Caco-2 (cell line): ENCODE measurements at regions not wholly inside any gene's neighbourhood (a gene's known extent, or its start where the extent isn't known, plus 50 kb on each side); places are given as distances from the start of the nearest gene placed in this dataset.

ENCODE experiments used
- BruUV-seq: library from RNA; stranded (reverse); fragments of 400-500 nt; replicated peaks from 2 replicates; lab custom pipeline; 2021; lab: Mats Ljungman, UMichigan
- CTCF ChIA-PET: fragments of 300-600 bp; sonication (Branson Sonifier 250); formaldehyde crosslinking; loops from one replicate; lab custom pipeline; 2022; ENCODE audit warnings: antibody characterized with exemption; lab: Charles Lee
- POLR2A ChIA-PET: fragments of 300-600 bp; sonication (Branson Sonifier 250); formaldehyde crosslinking; loops from one replicate; lab custom pipeline; 2022; ENCODE audit warnings: antibody characterized with exemption; lab: Charles Lee
- DNase-seq, 2 experiments: peaks; one replicate each; pipeline versions ENCODE4 v3.0.0 to v3.0.0-alpha.2; 2020 to 2022
- H3K27me3 ChIP-seq: replicated peaks from 2 replicates; pipeline ENCODE4 v1.6.0; 2011; ENCODE audit warnings: low read length; ENCODE audit not compliant: control insufficient read depth, insufficient read depth
- H3K36me3 ChIP-seq: 2 replicates; pipeline ENCODE4 v1.5.1; 2011; ENCODE audit warnings: low read length; ENCODE audit not compliant: control insufficient read depth, insufficient read depth
- H3K4me1 ChIP-seq: fragments of 250-450 bp; sonication (Bioruptor Pico); 2 replicates; pipeline ENCODE4 v1.5.1; 2020; ENCODE audit warnings: mild to moderate bottlenecking
- H3K4me3 ChIP-seq: 2 replicates; pipeline ENCODE4 v1.5.1; 2011; ENCODE audit warnings: low read depth, mild to moderate bottlenecking, control low read depth, low read length
- H3K9me3 ChIP-seq: fragments of 250-450 bp; sonication (Bioruptor Pico); 2 replicates; pipeline ENCODE4 v1.5.1; 2020; ENCODE audit warnings: mild to moderate bottlenecking, moderate library complexity
- H3K27ac Mint-ChIP-seq: one replicate; pipeline ENCODE4 v1.8.0; 2022; ENCODE audit warnings: mixed read lengths; ENCODE audit not compliant: unreplicated experiment
- H3K27me3 Mint-ChIP-seq: one replicate; pipeline ENCODE4 v1.8.0; 2022; ENCODE audit warnings: mixed read lengths; ENCODE audit not compliant: insufficient read depth, unreplicated experiment
- H3K36me3 Mint-ChIP-seq: one replicate; pipeline ENCODE4 v1.8.0; 2022; ENCODE audit warnings: mild to moderate bottlenecking, mixed read lengths; ENCODE audit not compliant: insufficient read depth, unreplicated experiment
- H3K4me1 Mint-ChIP-seq: one replicate; pipeline ENCODE4 v1.8.0; 2022; ENCODE audit warnings: low read depth, mixed read lengths; ENCODE audit not compliant: unreplicated experiment
- H3K4me3 Mint-ChIP-seq: one replicate; pipeline ENCODE4 v1.8.0; 2022; ENCODE audit warnings: mild to moderate bottlenecking, moderate library complexity, mixed read lengths; ENCODE audit not compliant: unreplicated experiment
- H3K9me3 Mint-ChIP-seq: one replicate; pipeline ENCODE4 v1.8.0; 2022; ENCODE audit warnings: mixed read lengths; ENCODE audit not compliant: unreplicated experiment
- intact Hi-C: fragments of 100-400 bp; cut with micrococcal nuclease; formaldehyde crosslinking; loops from one replicate; pipeline ENCODE4 v1.10.0; 2022; ENCODE audit not compliant: unreplicated experiment
- TF ChIP-seq, protein P1 (sequence below), 2 experiments: fragments of 200-600 bp in 1 of 2; IDR thresholded peaks; 1 replicate in 1 of 2; 2 replicates in 1 of 2; pipeline versions ENCODE4 v1.5.1 to v1.8.0; 2011 to 2022; ENCODE audit warnings: antibody characterized with exemption in 1 of 2, control low read depth in 1 of 2, inconsistent platforms in 1 of 2, low read depth in 1 of 2, low read length in 1 of 2, mild to moderate bottlenecking in 1 of 2, moderate library complexity in 1 of 2; ENCODE audit not compliant: insufficient read depth in 1 of 2, severe bottlenecking in 1 of 2, unreplicated experiment in 1 of 2

DNA sequence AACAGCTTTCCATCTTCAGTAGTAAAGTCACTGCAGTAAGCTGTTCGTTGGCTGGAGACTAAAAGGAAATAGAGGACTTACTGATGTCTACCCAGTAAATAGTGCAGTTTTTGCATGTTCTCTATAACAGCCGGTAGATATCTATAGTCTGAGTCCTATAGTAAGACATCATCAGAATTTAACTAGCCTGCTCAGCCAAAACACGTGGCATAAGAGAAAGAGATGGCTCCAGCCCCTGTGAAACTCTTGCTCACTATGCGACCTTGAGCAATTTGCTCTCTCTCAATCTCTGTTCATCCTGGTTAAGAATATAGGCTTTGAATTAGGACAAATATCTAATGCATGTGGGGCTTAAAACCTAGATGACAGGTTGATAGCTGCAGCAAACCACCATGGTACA lies 201.6 kb upstream of the PAPPA start:
- H3K4me1 Mint-ChIP-seq, result no peaks in the 10 kb centered on the region
- H3K27ac Mint-ChIP-seq, result no peak overlapping the region
- DNase-seq, result no peak
- no peaks in the 10 kb centered on the region for H3K36me3 Mint-ChIP-seq
- no TSS peak for BruUV-seq
- Histone ChIP-seq H3K9me3 (no peaks in the 10 kb centered on the region), H3K4me1 (no peaks in the 10 kb centered on the region), H3K4me3 (no peak overlapping the region), H3K36me3 (no peaks in the 10 kb centered on the region), H3K27me3 (no peaks in the 10 kb centered on the region)
- H3K4me3 Mint-ChIP-seq, result no peak overlapping the region
- POLR2A ChIA-PET, result no interaction called here
- no peaks in the 10 kb centered on the region for H3K9me3 Mint-ChIP-seq
- TF ChIP-seq, protein P1, sequence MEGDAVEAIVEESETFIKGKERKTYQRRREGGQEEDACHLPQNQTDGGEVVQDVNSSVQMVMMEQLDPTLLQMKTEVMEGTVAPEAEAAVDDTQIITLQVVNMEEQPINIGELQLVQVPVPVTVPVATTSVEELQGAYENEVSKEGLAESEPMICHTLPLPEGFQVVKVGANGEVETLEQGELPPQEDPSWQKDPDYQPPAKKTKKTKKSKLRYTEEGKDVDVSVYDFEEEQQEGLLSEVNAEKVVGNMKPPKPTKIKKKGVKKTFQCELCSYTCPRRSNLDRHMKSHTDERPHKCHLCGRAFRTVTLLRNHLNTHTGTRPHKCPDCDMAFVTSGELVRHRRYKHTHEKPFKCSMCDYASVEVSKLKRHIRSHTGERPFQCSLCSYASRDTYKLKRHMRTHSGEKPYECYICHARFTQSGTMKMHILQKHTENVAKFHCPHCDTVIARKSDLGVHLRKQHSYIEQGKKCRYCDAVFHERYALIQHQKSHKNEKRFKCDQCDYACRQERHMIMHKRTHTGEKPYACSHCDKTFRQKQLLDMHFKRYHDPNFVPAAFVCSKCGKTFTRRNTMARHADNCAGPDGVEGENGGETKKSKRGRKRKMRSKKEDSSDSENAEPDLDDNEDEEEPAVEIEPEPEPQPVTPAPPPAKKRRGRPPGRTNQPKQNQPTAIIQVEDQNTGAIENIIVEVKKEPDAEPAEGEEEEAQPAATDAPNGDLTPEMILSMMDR (IDR thresholded peaks at IDR 0.05; ENCODE audit: insufficient read depth in 1 of 2, low read depth in 1 of 2, low read length in 1 of 2, severe bottlenecking in 1 of 2, unreplicated experiment in 1 of 2), result no peak
- intact Hi-C loops, result no loop called here
- peaks cover 6% of the 10 kb centered on the region for H3K27me3 Mint-ChIP-seq
- CTCF ChIA-PET, result no interaction called here

DNA sequence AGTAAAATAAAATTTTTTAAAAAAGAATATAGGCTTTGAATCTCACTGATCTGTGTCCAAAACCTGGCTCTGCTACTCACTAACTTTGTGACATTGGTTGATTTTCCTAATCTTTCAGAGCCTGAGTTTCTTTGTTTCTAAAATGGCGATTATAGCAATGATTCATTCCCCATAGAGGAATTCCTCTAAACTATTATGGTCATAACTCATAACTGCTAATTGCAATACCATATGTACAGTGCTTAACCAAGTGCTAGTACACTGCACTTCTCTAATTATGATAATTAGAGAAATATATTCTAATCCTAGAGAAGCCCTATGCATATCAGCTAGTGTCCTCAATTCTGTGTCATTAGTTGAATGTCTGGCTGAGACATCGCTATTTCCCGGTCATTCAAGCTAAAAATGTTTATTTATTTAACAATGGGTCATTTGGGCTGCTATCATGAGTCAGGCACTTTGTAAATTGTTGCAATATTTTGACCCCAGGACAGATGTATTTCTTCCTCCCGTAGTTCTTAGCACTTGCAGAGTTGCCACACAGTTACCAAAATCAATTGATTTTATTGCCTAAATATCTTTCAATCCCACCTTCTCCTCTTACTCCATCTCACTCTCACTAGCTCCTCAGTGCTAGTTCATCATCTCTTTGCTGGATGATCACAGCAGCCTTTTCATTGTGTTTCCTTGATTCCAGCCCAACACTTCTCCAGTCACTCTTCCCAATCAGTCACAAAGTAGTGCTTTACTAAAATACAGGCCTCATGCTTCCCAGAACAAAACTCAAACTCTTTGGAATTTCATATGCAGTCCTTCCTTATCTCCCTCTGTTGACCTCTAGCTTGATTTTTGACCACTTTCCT lies 200.9 kb upstream of the PAPPA start:
- H3K9me3 Mint-ChIP-seq, result no peaks in the 10 kb centered on the region

DNA sequence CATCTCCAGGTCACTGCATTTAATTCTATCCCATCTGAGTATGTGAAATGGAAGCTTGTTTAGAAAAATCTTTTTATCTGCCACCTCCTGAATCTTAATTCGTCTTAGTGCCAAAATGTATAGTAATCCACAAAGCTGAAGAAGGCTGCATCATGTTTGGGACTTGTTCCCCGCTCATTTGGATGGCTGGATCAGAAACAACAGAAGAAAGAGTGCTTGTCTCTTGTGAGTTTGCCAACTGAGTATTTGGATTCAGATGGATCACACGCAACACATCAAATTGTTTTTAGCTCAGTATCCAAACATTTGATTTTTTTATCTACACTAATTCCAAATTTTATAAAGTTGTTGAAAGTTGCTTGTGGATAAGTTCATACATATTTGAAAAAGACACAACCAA lies 197.2 kb upstream of the PAPPA start:
- H3K4me3 Mint-ChIP-seq, result no peak overlapping the region
- no peaks in the 10 kb centered on the region for H3K36me3 ChIP-seq
- intact Hi-C loops, result no loop called here

More for the DNA sequence above, 200.9 kb upstream of the PAPPA start:
- CTCF ChIA-PET, result no interaction called here
- Mint-ChIP-seq H3K36me3 (no peaks in the 10 kb centered on the region), H3K27me3 (peaks cover 12% of the 10 kb centered on the region), H3K4me1 (no peaks in the 10 kb centered on the region), H3K4me3 (no peak overlapping the region), H3K27ac (no peak overlapping the region)
- TF ChIP-seq, protein P1 (IDR thresholded peaks at IDR 0.05; ENCODE audit: insufficient read depth in 1 of 2, low read depth in 1 of 2, low read length in 1 of 2, severe bottlenecking in 1 of 2, unreplicated experiment in 1 of 2), result no peak
- no peak for DNase-seq
- POLR2A ChIA-PET, result no interaction called here
- no peaks in the 10 kb centered on the region for H3K36me3 ChIP-seq
- no peaks in the 10 kb centered on the region for H3K4me1 ChIP-seq
- no peak overlapping the region for H3K4me3 ChIP-seq
- intact Hi-C loops, result no loop called here
- no peaks in the 10 kb centered on the region for H3K9me3 ChIP-seq
- BruUV-seq, result no TSS peak
- H3K27me3 ChIP-seq, result no peaks in the 10 kb centered on the region

More for the DNA sequence above, 197.2 kb upstream of the PAPPA start:
- Mint-ChIP-seq H3K27ac (no peak overlapping the region), H3K36me3 (no peaks in the 10 kb centered on the region), H3K4me1 (no peaks in the 10 kb centered on the region), H3K27me3 (peaks cover 10% of the 10 kb centered on the region), H3K9me3 (no peaks in the 10 kb centered on the region)
- Histone ChIP-seq H3K27me3 (no peaks in the 10 kb centered on the region), H3K4me3 (no peak overlapping the region), H3K4me1 (no peaks in the 10 kb centered on the region), H3K9me3 (no peaks in the 10 kb centered on the region)
- CTCF ChIA-PET, result no interaction called here
- no peak for DNase-seq
- BruUV-seq, result no TSS peak
- POLR2A ChIA-PET, result no interaction called here
- TF ChIP-seq, protein P1 (IDR thresholded peaks at IDR 0.05; ENCODE audit: insufficient read depth in 1 of 2, low read depth in 1 of 2, low read length in 1 of 2, severe bottlenecking in 1 of 2, unreplicated experiment in 1 of 2), result no peak
